CD4-positive, alpha-beta T cell treated with Interleukin-6 at 100 ng/mL for 8 hours (primary cell): ENCODE measurements at regions not wholly inside any gene's neighbourhood (a gene's known extent, or its start where the extent isn't known, plus 50 kb on each side); places are given as distances from the start of the nearest gene placed in this dataset.
A peak's percentile ranks its signal among the peaks of the same experiment; 100 is the strongest.

Experiments used
- DNase-seq: peaks from one replicate; pipeline ENCODE4 v3.0.0-alpha.2; 2020; ENCODE audit warnings: mixed read lengths, low spot score

DNA sequence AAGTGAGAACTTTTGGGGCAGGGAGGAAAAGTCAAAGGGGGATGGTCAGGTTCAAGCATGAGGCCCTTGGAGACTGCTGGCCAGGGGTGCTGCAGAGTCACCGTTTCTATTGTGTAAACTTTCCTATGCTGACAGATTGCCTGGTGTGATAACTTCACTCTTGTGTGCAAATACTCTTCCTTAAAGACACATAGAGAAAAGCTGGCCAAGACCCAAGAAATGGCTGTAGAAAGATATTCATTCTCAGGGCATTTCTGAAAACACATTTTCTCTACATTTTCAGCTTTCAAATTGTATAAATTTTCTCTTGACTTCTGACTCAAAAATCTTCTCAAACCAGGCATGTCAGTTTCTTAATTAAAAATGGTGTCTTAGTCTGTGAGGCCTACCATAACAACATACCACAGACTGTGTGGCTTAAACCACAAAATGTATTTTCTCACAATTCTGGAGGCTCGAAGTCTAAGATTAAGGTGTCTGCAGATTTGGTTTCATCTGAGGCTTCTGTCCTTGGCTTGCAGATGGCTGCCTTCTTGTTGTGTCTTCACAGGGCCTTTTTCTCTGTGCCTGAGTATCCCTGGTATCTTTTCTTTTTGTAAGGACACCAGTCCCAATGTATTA, 304.5 kb downstream of the KCNRG start:
- peak; percentile 8 for DNase-seq

DNA sequence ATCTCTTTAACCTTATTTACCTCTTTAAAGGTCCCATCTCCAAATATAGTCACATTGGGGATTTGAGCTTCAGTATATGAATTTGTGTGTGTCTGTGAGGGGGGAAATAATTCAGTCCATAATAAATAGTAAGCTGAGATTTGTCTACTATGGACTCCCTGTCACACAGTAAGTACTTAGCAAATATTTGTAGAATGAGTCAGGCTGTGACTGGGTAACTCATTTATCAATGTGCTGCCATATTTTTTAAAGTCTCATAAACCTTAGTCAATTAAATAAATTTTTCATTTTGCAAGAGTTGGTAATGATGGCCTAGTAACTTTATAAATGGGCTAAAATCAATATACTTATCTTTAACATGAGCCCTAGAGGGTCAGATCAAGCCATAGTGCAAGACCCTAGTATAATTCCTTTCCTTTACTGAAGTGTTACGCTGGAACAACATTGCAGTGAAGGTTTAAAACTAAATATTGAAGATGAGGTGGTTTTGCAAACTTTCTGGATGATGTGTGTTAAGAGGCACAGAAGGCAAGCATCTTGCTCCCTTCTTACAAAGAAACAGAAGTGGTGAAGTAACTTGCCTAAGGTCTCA, 305.1 kb downstream of the KCNRG start:
- no peak for DNase-seq

DNA sequence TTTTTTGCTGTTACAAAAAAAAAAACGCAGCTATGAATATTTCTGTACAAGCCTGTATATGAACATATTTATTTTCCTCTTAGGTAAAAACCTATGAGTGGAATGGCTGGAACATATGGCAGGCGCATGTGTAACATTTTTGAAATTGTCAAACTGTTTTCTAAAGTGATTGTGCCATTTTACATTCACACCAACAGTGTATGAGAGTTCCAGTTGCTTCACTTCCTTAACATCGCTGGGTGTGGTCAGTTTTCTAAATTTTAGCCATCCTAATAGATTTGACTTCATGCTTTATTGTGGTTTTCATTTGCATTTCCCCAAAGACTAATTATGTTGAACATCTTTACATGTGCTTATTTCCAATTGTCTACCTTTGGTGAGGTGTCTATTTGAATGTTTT, 306.8 kb downstream of the KCNRG start:
- no peak for DNase-seq

DNA sequence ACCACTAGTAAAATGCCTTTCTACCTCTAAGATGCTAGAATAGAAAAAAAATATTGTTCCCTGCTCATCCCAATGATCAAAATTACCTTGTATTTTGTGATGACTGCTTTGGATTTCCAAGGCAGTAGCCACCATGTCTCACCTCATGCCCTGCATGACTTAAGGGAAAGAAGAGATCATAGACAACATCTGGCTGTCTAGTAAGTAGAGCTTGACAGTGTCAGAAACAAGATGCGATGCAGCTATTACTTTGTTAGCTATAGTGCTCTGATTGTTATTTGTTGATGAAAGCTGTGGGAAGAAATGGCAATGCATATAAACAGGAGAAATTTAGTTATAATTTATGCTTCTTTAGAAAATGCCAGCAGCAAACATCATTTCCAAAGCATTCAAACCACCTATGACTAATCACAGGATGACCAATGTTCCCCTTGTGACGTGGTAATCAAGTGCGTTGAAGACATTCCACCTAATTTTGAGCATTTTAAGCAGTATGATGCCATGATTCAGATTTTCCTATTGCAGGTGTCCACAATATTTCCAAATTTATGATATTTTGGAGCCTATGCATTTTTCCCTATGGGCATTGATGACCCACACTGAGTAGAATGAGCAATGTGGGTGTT, 308.3 kb downstream of the KCNRG start:
- no peak for DNase-seq

DNA sequence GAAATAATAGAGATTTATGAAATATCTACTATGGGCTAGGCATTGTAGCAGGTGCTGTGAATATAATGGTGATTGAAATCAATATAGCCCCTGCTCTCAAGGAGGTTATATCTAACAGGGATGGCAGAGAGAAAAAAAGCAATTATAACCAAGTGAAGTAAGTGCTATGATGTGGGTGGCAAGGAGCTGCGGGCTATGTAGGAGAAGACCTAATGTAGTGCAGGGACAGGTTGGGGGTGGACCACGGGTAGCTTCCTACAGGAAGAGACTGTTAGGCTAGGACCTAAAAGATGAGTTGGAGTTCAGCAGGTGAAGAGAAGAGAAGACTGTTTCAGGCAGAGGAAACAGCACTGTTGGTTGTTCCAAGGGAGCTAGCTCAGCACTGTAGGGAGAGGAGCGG, 311.0 kb downstream of the KCNRG start:
- no peak for DNase-seq

DNA sequence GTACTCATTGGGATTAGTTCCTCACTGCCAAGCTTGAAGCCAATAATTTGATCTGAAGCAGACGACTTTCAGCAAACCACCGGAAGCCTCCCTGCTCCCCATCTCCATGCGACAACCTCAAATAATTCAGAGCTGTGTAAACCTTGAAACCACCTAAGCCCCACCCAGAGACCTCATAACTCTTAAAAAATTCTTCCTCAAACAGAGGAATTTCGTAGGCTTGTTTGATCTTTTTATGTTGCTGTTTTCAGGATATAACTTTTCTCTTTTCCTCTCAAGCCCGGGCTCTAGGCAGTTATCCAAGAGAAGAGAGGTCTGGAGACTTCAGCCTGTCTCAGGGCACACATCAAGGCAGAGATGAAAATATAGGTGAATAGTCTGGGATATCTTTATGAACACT, 311.6 kb downstream of the KCNRG start:
- no peak for DNase-seq

DNA sequence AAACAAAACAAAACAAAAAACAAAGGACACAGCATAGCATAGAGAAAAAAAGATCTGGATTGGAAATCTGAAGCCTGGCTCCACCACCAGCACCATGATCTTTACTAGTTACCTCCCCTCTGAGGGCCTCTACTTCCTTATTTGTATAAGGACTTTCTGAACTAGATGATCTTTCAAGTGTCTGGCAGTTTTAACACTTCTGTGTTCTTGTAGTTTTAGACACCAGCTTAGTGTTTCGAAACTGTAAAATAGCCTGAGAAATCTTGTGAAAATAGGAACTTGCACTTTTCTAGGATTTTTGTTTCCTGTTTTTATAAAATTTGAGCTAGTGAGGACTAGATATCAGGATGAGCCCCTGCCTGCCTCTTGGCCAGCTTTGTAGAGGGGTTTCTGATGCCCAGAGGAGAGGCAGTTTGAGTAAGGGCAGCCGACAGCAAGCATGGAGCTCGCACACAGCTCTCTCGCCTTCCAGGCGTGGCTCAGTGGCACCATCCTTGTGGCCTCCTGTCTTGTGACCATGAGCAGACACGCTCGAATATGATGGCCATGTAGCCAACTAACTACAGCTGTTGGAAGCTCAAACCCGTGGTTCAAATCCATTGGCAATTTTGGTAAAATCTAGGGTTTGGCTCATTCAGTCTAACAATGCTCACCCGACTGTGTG, 319.0 kb downstream of the KCNRG start:
- no peak for DNase-seq

DNA sequence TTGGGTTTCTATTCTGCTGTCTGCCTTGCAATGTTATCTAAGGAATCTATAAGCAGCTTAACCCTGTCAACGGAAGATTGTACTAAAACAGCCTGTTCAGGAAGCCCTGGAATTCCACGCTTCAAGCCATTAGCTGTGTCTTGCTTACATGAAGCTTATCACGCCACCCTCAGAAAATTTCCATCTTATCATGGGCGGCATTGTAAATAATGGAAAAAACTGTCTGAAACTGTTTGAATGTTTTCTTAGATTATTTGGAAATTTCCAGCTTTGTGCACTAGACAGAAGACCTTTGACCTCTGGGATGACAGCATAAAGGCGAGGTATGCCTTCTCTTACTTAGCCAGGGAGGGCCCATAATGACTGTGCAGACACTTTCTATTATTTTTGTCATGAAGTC, 319.7 kb downstream of the KCNRG start:
- DNase-seq, result no peak

DNA sequence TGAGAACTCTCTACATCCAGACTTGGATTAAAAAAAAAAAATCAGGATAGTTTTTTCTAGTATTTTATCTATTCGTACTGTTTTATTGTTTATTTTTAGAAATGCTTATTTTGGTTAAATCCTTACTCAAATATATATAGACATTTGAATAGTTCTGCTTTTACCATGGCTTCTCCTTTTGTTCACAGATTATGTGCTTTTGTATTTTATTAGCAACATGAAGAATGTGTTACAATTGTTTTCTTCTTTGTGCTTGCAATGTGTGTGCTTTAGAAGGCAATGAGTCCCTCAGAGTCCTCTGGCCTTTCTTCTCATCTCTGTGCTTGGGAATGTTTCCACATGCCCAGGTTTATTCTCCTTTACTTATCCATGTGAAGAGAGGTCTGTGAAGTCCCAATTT, 324.0 kb downstream of the KCNRG start:
- no peak for DNase-seq

DNA sequence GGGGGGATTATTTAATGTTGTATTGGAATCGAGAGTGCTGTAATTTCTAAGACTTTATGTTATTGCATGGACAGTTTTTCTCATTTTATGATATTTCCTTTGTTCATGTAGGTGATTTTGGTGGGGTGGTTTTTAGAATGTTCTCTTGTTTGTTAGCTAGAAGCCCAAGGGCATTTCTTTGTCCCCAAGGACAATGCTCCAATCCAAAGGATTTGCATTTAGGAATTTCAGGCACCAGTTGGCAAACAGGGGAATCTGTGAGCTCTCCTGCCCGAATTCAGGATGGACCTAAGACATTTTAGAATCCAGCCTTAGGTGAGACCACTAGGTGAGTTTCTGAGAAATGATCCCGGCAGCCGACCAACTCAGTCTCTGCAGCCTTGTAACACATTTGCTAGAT, 324.9 kb downstream of the KCNRG start:
- no peak for DNase-seq

DNA sequence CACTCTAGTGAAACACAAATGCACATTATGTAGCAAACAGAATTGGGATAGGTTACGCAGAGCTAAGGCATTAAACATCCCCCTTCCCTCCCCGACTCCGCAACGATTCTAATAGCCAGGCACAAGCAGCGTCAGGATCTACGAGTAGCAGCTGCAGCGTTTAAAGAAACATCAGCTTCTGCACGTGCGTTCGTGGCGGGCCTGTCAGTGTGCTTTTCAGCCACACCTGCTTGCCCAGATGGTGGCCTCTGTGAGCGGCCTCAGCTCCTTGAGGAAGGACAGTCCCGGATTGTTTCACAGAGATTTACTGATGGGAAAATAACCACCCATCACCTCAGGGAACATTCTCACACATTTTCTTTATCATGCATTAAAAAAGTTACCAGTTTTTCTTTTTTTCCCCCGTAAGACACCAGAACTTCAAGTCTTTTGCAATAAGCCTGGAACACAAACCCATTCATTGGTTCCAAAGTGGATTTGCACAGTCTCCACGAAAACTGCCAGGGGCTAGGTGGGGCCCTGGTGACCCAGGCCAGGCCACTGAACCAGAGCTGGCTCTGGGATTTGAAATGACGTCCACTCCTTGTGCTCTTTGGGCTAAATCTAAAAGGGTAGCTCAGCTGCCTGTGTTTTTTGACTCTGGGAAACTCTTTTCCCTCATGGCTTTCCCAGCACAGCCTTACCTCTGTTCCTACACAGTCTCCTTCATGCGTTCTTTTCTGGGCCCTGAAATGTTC, 325.5 kb downstream of the KCNRG start:
- no peak for DNase-seq

DNA sequence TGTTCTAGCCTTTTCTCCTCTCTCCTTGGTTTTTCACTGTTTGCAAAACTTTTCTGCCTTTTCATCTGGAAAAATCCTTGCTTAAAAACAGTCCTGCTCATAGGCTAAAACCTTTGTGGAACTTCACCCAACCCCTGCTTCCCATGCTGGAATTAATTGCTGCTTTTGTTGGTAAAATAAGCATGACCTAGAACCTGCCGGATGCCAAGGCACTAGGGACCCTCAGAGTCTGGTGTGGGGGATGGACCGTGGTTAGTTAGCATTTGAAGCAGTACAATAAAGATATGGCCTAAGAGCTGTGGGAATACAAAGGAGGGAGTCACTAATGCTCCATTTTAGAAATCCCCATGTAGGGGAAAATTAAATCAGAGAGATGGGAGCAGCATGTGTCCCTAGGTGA, 326.3 kb downstream of the KCNRG start:
- DNase-seq, result no peak

DNA sequence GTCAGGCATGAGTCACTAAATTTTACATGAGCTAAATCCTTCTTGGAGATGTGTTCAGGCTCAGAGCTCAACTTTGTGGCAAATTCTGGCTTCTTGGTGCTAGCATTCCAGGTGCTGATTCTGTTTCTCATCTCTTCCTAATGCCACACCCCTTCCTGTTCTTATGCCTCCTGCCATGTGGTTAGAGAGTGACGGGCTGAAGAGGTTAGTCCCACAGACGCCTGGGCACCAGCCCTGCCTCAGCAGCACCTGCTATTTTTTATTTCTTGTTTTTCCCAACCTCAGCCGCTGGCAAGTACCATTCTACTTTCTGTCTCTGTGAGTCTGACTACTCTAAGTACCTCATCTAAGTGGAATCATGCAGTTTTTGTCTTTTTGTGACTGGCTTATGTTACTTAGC, 329.5 kb downstream of the KCNRG start:
- DNase-seq, result no peak

DNA sequence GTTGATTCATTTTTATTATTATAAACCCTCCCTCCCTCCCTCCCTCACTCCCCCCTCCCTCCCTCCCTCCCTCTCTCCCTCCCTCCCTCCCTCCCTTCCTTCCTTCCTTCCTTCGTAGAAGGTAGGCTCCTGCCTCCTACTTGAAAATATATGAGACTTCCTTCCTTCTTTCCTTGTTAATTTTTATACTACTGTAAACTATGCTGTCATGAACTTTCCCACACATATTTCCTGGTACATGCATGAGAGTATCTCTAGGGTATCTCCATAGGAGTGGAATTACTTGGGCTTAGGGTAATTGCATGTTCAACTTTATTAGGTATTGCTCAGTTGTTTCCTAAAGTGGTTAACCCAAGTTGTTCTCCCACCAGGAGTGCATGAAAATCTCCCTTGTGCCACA, 330.6 kb downstream of the KCNRG start:
- DNase-seq, result no peak

DNA sequence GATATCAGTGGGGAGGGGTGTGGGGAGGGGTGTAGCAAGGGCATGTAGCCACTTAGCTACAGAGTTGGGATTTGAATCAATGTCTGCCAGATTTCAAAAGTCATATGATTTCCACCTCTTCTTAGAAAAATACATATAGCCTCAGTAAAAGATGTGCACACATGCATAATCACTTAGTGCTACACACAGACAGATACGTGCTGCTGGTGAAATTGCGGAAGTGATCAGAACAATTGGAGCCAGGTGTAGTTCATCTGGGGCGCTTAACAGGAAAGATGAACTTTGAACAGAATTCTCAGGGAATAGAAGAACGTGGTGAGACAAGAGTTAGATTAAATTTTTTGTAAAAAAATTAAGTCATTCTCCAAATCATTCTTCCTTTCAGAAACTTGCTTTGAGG, 333.1 kb downstream of the KCNRG start:
- DNase-seq, result no peak

DNA sequence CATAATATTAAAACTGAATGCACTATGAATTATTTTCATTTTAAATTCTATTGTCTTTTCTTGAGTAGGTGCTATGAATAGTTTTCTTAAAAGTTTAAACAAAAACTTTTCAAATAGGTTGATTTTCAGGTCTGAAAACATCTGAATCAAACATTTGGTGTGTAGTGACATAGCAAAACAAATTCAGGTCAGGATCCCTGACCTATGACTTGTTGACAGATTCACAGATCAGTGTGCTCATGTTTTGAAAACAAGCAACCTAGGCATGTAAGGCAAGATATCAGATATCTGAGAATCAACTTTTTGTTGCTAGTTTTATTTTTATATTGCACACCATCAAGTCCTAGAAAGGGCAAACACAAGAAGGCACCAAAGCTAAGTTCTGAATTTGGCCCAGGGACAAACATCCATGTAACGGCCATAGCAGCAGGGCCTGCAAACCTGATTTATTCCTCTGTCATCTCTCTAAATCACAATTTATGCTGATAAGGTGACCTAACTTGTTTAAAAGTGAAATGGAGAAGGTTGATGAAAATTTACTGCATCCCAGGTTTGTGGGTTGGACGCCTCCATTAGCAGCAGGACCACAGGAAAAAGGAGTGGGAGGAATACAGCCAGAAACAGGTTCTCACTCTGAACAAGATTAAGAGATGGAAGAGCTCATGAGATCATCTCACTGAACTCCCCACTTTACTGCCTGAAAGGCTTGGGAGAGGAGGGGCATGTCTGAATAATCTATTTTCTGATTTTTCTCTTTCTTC, 337.7 kb downstream of the KCNRG start:
- no peak for DNase-seq

DNA sequence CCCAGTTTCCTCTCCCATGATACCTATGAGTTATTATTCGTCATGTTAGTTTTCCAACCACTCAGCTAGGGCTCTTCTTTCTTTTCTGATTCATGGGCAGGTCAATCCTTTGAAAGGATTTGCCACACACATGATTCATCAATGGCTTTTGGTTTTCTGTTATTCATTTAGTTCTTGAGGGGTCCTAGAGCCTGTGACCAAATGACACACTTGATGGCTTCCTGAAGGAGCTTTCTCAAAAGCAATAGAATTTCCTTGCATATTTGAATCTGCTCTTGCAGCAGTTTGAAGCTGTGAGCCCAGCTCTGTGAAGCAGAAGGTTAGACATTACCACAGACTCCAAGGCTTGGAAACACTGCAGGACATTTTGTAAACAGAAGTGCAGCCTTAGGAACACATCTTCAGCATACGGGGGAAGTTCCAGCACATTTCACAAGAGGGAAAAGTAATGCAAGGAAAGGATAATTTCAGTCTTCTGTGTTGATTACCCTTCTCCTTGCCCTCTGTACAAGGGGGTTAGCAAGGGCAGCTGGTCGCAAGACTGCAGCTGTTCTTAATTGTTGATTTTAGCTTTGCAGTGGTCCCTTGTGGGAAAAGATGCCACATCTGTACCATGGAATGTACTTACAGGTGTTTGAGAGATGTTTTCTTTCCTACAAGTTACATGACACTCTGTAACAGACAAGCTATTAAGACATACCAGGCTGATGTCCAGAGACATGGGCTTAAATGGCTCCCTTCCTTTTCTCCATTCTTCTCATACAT, 338.6 kb downstream of the KCNRG start:
- DNase-seq, result no peak

DNA sequence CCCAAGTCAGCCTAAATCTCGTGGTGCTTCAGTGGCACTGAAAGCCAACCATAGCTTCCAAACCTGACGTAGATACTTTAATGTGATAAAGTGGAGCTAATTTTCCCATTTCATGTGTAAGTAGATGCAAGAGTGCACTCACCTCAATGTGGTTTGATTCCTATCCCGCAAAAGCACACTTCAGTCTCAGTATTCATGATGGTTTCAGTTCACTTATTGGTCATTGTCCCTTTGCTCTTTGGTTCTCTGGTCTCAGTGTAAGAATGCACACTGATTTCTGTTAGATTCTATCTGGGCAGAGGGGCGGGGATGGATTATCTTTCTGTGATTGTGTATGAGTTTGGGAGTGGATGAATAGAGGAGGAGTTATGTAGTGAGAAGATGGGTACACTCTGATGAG, 340.6 kb downstream of the KCNRG start:
- DNase-seq, result no peak

DNA sequence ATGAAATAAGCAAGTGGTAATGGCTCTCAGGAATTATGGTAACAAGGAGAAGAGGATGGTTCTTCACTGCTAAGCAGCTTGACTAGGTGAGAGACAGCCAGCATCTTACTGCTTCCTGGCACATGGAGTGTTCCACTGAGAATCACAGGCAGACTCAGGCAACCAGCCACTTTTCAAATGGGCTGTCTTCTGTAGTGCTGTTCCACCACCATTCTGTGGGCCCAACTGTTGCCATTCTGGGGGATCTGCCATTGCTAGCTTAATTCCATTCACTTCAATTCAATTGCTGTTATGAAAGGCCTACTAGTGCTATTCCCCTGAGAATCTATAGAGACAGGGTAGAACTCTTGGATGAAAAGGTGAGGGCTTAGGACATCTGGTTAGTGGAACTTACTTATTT, 341.9 kb downstream of the KCNRG start:
- no peak for DNase-seq

DNA sequence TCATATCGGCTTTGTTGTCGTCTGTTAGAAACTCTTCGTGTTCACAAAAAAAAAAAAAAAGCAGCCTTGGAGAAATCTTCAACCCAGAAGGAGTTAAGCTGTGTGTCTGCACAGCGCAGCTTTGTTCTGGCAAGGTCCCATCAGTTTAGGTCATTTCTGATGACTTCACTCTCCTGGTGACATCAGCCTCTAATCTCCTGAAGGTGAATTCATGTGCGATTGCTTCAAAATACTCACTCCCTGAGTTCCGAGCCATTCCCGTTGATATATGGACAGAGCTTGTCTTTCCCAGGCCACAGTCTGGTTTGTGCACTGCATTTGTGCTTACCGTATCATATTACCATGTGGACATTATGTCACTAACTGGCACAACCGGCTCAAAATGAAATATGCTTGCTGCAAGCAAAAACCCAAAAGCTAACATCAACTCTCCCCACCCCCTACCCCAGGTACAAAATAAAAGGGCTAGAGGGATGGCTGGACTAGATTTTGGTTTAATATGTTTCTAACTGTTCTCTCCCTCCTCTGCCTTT, 342.4 kb downstream of the KCNRG start:
- DNase-seq, result no peak
